ENCODE measurements at regions not wholly inside any gene's neighbourhood (a gene's known extent, or its start where the extent isn't known, plus 50 kb on each side); places are given as distances from the start of the nearest gene placed in this dataset.

- no peak overlapping the region for H3K4me2 ChIP-seq (ENCODE audit: low read length)
- H3K9ac ChIP-seq: no peak overlapping the region
- H3K36me3 ChIP-seq (ENCODE audit: control insufficient read depth, insufficient read depth, low read length): no peaks in the 10 kb centered on the region
- no peaks in the 10 kb centered on the region for H3K79me2 ChIP-seq
- no peak overlapping the region for H2AFZ ChIP-seq
- no peak for TF ChIP-seq CTCF (IDR thresholded peaks at IDR 0.05)
- no peak overlapping the region for H3K4me3 ChIP-seq (ENCODE audit: low read depth, low read length)
- H3K9me3 ChIP-seq (ENCODE audit: control insufficient read depth, low read length): no peaks in the 10 kb centered on the region
- H3K27ac ChIP-seq: no peak overlapping the region
- no peaks in the 10 kb centered on the region for H3K4me1 ChIP-seq
- H3K27me3 ChIP-seq (ENCODE audit: control insufficient read depth, insufficient read depth, low read length): no peaks in the 10 kb centered on the region
Observed at GRCh38 chr6:169955731-169956437, 204.5 kb downstream of the ERMARD start.

DNA sequence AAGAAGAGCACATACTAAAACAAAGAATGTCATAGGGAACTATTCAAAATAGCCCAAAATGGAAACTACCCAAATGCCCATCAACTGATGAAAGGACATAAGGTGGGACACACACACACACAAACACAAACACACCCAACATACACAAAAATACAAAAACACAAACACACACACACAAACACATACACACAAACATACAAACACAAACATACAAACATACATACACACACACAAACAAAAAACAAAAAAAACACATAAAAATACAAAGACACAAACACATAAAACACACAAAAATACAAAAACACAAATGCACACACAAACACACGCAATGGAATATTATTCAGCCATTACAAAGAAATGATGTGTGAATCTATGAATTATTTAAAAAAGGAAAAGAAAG, 203.6 kb downstream of the ERMARD start:
- Histone ChIP-seq H3K36me3 (ENCODE audit: control insufficient read depth, insufficient read depth, low read length) (no peaks in the 10 kb centered on the region), H3K4me1 (no peaks in the 10 kb centered on the region), H3K79me2 (no peaks in the 10 kb centered on the region), H3K27ac (no peak overlapping the region), H3K4me3 (ENCODE audit: low read depth, low read length) (no peak overlapping the region), H3K9me3 (ENCODE audit: control insufficient read depth, low read length) (no peaks in the 10 kb centered on the region), H3K9ac (no peak overlapping the region), H3K27me3 (ENCODE audit: control insufficient read depth, insufficient read depth, low read length) (no peaks in the 10 kb centered on the region), H2AFZ (no peak overlapping the region), H3K4me2 (ENCODE audit: low read length) (no peak overlapping the region)
- TF ChIP-seq CTCF (IDR thresholded peaks at IDR 0.05): no peak

GRCh38 chr6:169953686-169954085, 202.3 kb downstream of the ERMARD start:
- no peaks in the 10 kb centered on the region for H3K36me3 ChIP-seq (ENCODE audit: control insufficient read depth, insufficient read depth, low read length)
- no peak for TF ChIP-seq CTCF (IDR thresholded peaks at IDR 0.05)
- no peaks in the 10 kb centered on the region for H3K27me3 ChIP-seq (ENCODE audit: control insufficient read depth, insufficient read depth, low read length)
- H3K79me2 ChIP-seq: no peaks in the 10 kb centered on the region
- H3K4me1 ChIP-seq: no peaks in the 10 kb centered on the region
- H3K4me3 ChIP-seq (ENCODE audit: low read depth, low read length): no peak overlapping the region
- H2AFZ ChIP-seq: no peak overlapping the region
- no peak overlapping the region for H3K27ac ChIP-seq
- H3K9me3 ChIP-seq (ENCODE audit: control insufficient read depth, low read length): no peaks in the 10 kb centered on the region
- no peak overlapping the region for H3K9ac ChIP-seq
- no peak overlapping the region for H3K4me2 ChIP-seq (ENCODE audit: low read length)

GRCh38 chr6:169950558-169950957, 199.1 kb downstream of the ERMARD start:
- H3K79me2 ChIP-seq: no peaks in the 10 kb centered on the region
- H3K4me2 ChIP-seq (ENCODE audit: low read length): no peak overlapping the region
- no peak overlapping the region for H3K9ac ChIP-seq
- TF ChIP-seq CTCF (IDR thresholded peaks at IDR 0.05): no peak
- H3K27ac ChIP-seq: no peak overlapping the region
- no peaks in the 10 kb centered on the region for H3K9me3 ChIP-seq (ENCODE audit: control insufficient read depth, low read length)
- H3K4me1 ChIP-seq: no peaks in the 10 kb centered on the region
- no peak overlapping the region for H2AFZ ChIP-seq
- no peak overlapping the region for H3K4me3 ChIP-seq (ENCODE audit: low read depth, low read length)
- no peaks in the 10 kb centered on the region for H3K36me3 ChIP-seq (ENCODE audit: control insufficient read depth, insufficient read depth, low read length)
- H3K27me3 ChIP-seq (ENCODE audit: control insufficient read depth, insufficient read depth, low read length): no peaks in the 10 kb centered on the region

GRCh38 chr6:169949511-169950097, 198.2 kb downstream of the ERMARD start:
- no peaks in the 10 kb centered on the region for H3K4me1 ChIP-seq
- H3K9me3 ChIP-seq (ENCODE audit: control insufficient read depth, low read length): no peaks in the 10 kb centered on the region
- no peak overlapping the region for H3K9ac ChIP-seq
- no peak overlapping the region for H3K27ac ChIP-seq
- H3K4me2 ChIP-seq (ENCODE audit: low read length): no peak overlapping the region
- no peak overlapping the region for H2AFZ ChIP-seq
- H3K4me3 ChIP-seq (ENCODE audit: low read depth, low read length): no peak overlapping the region
- TF ChIP-seq CTCF (IDR thresholded peaks at IDR 0.05): no peak
- H3K27me3 ChIP-seq (ENCODE audit: control insufficient read depth, insufficient read depth, low read length): no peaks in the 10 kb centered on the region
- H3K36me3 ChIP-seq (ENCODE audit: control insufficient read depth, insufficient read depth, low read length): no peaks in the 10 kb centered on the region
- H3K79me2 ChIP-seq: no peaks in the 10 kb centered on the region
